ENCODE measurements at regions not wholly inside any gene's neighbourhood (a gene's known extent, or its start where the extent isn't known, plus 50 kb on each side); places are given as distances from the start of the nearest gene placed in this dataset.
"Not testable (repeated sequence)": the region's sequence is repeated elsewhere in the genome, so short reads cannot be mapped to it uniquely, and the experiment has no call there.

- not testable (repeated sequence) for TF ChIP-seq CTCF (IDR thresholded peaks at IDR 0.05); ZFX (IDR thresholded peaks at IDR 0.05; ENCODE audit: borderline replicate concordance)
These were observed 873.1 kb upstream of the TPTE start for GRCh38 chr21:9648331-9648730.
